Karpas-422 (cell line): ENCODE measurements at regions not wholly inside any gene's neighbourhood (a gene's known extent, or its start where the extent isn't known, plus 50 kb on each side); places are given as distances from the start of the nearest gene placed in this dataset.
"Not testable (repeated sequence)": the region's sequence is repeated elsewhere in the genome, so short reads cannot be mapped to it uniquely, and the experiment has no call there.

Experiments used
- DNase-seq: peaks from one replicate; pipeline ENCODE4 v3.0.0-alpha.2; 2015
- H2AFZ ChIP-seq: fragments of 200-600 bp; sonication (generic); 2 replicates; pipeline ENCODE4 v1.6.1; 2014; ENCODE audit warnings: antibody characterized with exemption, low read length, mixed read lengths
- H3K27ac ChIP-seq: fragments of 200-600 bp; sonication (generic); 2 replicates; pipeline ENCODE4 v1.5.1; 2014; ENCODE audit warnings: mild to moderate bottlenecking, low read length, moderate library complexity
- H3K27me3 ChIP-seq: fragments of 200-600 bp; sonication (generic); 2 replicates; pipeline ENCODE4 v1.6.1; 2014; ENCODE audit warnings: low read length, mixed read lengths
- H3K36me3 ChIP-seq: fragments of 200-600 bp; sonication (generic); 2 replicates; pipeline ENCODE4 v1.6.1; 2014; ENCODE audit warnings: low read length, mixed read lengths; ENCODE audit not compliant: insufficient read depth
- H3K4me1 ChIP-seq: fragments of 200-600 bp; sonication (generic); 2 replicates; pipeline ENCODE4 v1.6.1; 2014; ENCODE audit warnings: mild to moderate bottlenecking, low read length, mixed read lengths
- H3K4me2 ChIP-seq: fragments of 200-600 bp; sonication (generic); 2 replicates; pipeline ENCODE4 v1.6.1; 2014; ENCODE audit warnings: low read length, low read depth, mild to moderate bottlenecking; ENCODE audit not compliant: poor library complexity, severe bottlenecking
- H3K4me3 ChIP-seq: fragments of 200-600 bp; sonication (generic); 2 replicates; pipeline ENCODE4 v1.5.1; 2014; ENCODE audit warnings: mild to moderate bottlenecking, antibody characterized with exemption, low read length, mixed read lengths
- H3K79me2 ChIP-seq: fragments of 200-600 bp; sonication (generic); 2 replicates; pipeline ENCODE4 v1.6.1; 2014; ENCODE audit warnings: mild to moderate bottlenecking, low read length, mixed read lengths
- H3K9ac ChIP-seq: fragments of 200-600 bp; sonication (generic); 2 replicates; pipeline ENCODE4 v1.6.0; 2014; ENCODE audit warnings: low read length
- H3K9me2 ChIP-seq: fragments of 200-600 bp; sonication (generic), shearing (Covaris generic); replicated peaks from 2 replicates; pipeline ENCODE4 v1.6.0; 2014; ENCODE audit warnings: mild to moderate bottlenecking, low read length, moderate library complexity; ENCODE audit not compliant: insufficient read depth
- H3K9me3 ChIP-seq: fragments of 300-700, 200-600 bp; sonication (generic); 2 replicates; pipeline ENCODE4 v1.6.1; 2014; ENCODE audit warnings: low read length, mixed read lengths
- H4K20me1 ChIP-seq: fragments of 200-600 bp; sonication (generic); 2 replicates; pipeline ENCODE4 v1.6.1; 2014; ENCODE audit warnings: mild to moderate bottlenecking, antibody characterized with exemption, low read length, low read depth; ENCODE audit not compliant: insufficient read depth

DNA sequence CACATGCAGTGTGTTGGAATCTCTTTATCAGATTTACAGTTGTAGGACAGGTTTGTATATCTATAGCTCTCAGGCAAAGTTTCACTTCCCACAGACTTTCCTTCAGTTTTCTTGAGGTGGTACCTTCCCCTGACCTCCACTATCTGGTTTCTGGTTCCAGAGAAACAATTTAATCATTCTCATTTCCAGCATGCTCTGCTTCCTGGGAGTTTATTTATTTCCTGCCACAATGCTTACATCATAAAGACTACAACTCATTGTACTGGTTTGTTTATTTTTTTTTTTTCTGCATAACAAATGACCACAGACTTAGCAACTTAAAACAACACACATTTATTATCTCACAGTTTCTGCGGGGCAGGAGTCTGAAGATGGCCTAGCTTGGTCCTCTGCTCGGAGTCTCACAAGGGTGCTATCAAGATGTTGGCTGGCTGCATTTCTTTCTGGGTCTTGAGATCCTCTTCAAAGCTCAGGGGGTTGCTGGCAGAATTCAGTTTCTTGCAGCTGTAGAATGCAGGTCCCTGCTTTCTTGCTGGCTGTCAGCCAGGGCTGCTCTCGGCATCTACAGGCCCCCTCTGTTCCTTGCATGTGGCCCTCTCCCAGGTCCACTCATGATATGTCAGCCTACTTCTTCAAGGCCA, 247.7 kb downstream of the ENC1 start:
- DNase-seq = no peak
- Histone ChIP-seq H3K4me3 (no peak overlapping the region), H3K79me2 (no peaks in the 10 kb centered on the region), H3K4me1 (no peaks in the 10 kb centered on the region), H3K36me3 (no peaks in the 10 kb centered on the region), H3K9me2 (no peaks in the 10 kb centered on the region), H3K9ac (no peak overlapping the region), H3K4me2 (no peak overlapping the region), H3K9me3 (no peaks in the 10 kb centered on the region), H3K27me3 (no peaks in the 10 kb centered on the region), H2AFZ (no peak overlapping the region), H3K27ac (no peak overlapping the region), H4K20me1 (no peaks in the 10 kb centered on the region)

DNA sequence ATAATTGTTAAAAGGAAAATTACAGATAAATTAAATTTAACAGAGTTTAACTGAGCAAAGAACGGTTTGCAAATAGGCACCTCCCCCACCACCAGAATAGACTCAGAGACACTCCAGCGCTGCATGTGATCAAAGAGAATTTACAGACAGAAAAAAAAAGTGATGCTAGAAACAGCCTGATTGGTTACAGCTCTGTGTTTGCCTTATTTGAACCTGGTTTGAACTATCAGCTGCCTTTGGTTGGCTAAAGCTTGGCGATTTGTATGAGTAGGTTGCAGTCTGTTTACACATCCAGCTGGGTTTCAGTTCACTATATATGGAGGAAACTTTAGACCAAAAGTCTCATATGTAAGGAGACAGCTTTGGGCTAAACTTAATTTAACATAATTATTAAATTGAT, 249.1 kb downstream of the ENC1 start:
- H3K4me1 ChIP-seq = no peaks in the 10 kb centered on the region
- H3K36me3 ChIP-seq = no peaks in the 10 kb centered on the region
- no peaks in the 10 kb centered on the region for H3K9me3 ChIP-seq
- no peak overlapping the region for H3K9ac ChIP-seq
- H4K20me1 ChIP-seq = no peaks in the 10 kb centered on the region
- no peak overlapping the region for H3K27ac ChIP-seq
- H3K9me2 ChIP-seq = no peaks in the 10 kb centered on the region
- DNase-seq = no peak
- no peaks in the 10 kb centered on the region for H3K27me3 ChIP-seq
- H2AFZ ChIP-seq = no peak overlapping the region
- H3K4me2 ChIP-seq = no peak overlapping the region
- no peak overlapping the region for H3K4me3 ChIP-seq
- no peaks in the 10 kb centered on the region for H3K79me2 ChIP-seq

DNA sequence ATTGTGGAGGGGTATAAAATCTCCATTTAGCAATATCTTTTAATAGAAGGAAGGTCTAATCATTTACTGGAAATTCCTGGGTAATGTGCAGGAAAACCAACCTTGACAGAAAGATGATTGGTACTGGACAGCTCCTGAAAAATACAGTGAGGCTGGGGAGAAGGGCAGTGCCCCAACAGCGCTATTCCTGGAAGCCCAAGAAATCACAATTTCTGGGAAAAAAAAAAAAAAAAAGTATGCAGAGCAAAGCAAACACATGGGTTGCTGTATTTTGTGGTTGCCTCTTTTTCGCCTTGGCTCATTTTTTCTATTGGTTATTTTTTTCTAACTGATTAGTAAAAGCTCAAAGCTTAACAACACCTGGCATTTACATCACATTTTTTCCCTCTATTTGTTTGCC, 249.7 kb downstream of the ENC1 start:
- Histone ChIP-seq H3K4me3 (no peak overlapping the region), H2AFZ (no peak overlapping the region)

DNA sequence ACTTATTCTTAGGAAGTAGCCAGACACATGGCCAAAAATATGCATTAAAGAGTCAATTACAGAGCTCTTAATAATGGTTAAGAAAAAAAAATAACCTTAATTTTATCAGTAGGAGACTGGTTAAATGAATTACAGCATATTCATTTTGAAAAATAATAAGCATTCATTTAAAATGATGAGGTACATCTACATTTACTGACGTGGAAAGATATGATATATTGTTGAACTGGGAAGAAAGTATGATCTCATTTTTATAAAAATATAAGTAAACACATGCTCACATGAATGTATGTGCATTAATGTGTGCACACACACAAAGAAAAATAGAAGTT, 250.3 kb downstream of the ENC1 start:
- no peaks in the 10 kb centered on the region for H3K36me3 ChIP-seq
- no peaks in the 10 kb centered on the region for H4K20me1 ChIP-seq
- H3K9me2 ChIP-seq = no peaks in the 10 kb centered on the region
- no peaks in the 10 kb centered on the region for H3K27me3 ChIP-seq
- no peak overlapping the region for H3K9ac ChIP-seq
- no peak overlapping the region for H2AFZ ChIP-seq
- H3K9me3 ChIP-seq = no peaks in the 10 kb centered on the region
- DNase-seq = no peak
- no peak overlapping the region for H3K4me3 ChIP-seq
- H3K4me2 ChIP-seq = no peak overlapping the region
- no peaks in the 10 kb centered on the region for H3K79me2 ChIP-seq
- no peak overlapping the region for H3K27ac ChIP-seq
- no peaks in the 10 kb centered on the region for H3K4me1 ChIP-seq

More for the DNA sequence above, 249.7 kb downstream of the ENC1 start:
- no peaks in the 10 kb centered on the region for H3K4me1 ChIP-seq
- no peaks in the 10 kb centered on the region for H3K36me3 ChIP-seq
- H3K4me2 ChIP-seq = no peak overlapping the region
- H3K9ac ChIP-seq = no peak overlapping the region
- no peaks in the 10 kb centered on the region for H3K79me2 ChIP-seq
- no peaks in the 10 kb centered on the region for H3K9me3 ChIP-seq
- H3K27ac ChIP-seq = no peak overlapping the region
- H3K27me3 ChIP-seq = no peaks in the 10 kb centered on the region
- H3K9me2 ChIP-seq = no peaks in the 10 kb centered on the region
- H4K20me1 ChIP-seq = no peaks in the 10 kb centered on the region
- DNase-seq = no peak

DNA sequence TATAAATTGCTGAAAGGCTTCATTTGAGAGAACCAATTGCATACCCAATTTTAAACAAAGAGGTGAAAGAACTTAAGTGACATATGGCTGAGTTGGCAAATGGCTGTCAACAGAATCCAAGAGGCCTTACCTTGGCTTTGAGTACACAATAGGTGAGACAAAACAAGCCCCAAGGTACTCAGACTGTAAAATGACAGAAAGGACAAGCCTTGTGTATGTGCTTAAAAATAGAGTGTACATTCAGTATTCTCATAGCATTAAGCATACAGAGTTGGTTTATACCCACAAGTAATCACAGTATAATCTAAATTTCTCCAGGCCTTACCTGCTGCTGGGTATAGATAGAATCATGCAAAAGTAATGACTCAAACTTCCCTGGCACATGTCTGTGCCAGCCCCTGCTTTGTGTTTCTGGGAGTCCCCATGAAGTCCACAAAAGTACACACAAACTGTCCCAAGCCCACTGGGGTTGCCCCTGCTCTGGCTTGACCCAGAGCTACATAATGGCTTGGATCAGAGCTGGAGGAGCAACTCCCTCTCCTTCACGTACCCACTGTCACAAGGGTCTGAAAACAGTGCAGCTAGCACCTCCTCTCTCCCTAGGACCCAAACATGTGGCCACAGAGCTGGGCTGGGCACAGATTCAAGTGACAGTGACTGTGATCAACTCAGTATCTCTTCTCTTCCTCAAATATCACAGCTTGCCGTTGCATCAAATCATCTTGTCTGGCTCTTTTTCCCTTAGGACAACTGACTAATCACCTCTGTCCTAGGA, 250.8 kb downstream of the ENC1 start:
- H3K36me3 ChIP-seq = no peaks in the 10 kb centered on the region
- no peak overlapping the region for H3K9ac ChIP-seq
- no peak for DNase-seq
- H3K9me3 ChIP-seq = no peaks in the 10 kb centered on the region
- no peaks in the 10 kb centered on the region for H4K20me1 ChIP-seq
- H2AFZ ChIP-seq = no peak overlapping the region
- no peak overlapping the region for H3K27ac ChIP-seq
- no peak overlapping the region for H3K4me2 ChIP-seq
- H3K79me2 ChIP-seq = no peaks in the 10 kb centered on the region
- H3K4me3 ChIP-seq = no peak overlapping the region
- no peaks in the 10 kb centered on the region for H3K9me2 ChIP-seq
- H3K27me3 ChIP-seq = no peaks in the 10 kb centered on the region
- H3K4me1 ChIP-seq = no peaks in the 10 kb centered on the region

DNA sequence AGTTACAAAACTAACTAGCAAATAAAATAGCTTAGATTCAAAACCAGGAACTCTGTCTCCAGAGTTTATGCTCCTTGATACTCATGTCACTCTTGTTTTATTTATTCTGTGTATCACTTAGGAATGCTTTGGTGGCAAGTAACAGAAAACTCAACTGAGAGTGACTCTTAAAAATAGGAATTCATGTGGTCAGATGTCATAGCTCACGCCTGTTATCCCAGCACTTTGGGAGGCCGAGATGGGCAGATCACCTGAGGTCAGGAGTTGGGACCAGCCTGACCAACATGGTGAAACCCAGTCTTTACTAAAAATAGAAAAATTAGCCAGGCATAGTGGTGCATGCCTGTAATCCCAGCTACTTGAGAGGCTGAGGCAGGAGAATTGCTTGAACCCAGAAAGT, 252.1 kb downstream of the ENC1 start:
- H3K27ac ChIP-seq, H3K4me2 ChIP-seq, H3K36me3 ChIP-seq, H3K9ac ChIP-seq, H3K27me3 ChIP-seq, H2AFZ ChIP-seq, H3K4me3 ChIP-seq, DNase-seq, H3K79me2 ChIP-seq, H3K9me3 ChIP-seq, H3K9me2 ChIP-seq, H4K20me1 ChIP-seq, H3K4me1 ChIP-seq: not testable (repeated sequence)

DNA sequence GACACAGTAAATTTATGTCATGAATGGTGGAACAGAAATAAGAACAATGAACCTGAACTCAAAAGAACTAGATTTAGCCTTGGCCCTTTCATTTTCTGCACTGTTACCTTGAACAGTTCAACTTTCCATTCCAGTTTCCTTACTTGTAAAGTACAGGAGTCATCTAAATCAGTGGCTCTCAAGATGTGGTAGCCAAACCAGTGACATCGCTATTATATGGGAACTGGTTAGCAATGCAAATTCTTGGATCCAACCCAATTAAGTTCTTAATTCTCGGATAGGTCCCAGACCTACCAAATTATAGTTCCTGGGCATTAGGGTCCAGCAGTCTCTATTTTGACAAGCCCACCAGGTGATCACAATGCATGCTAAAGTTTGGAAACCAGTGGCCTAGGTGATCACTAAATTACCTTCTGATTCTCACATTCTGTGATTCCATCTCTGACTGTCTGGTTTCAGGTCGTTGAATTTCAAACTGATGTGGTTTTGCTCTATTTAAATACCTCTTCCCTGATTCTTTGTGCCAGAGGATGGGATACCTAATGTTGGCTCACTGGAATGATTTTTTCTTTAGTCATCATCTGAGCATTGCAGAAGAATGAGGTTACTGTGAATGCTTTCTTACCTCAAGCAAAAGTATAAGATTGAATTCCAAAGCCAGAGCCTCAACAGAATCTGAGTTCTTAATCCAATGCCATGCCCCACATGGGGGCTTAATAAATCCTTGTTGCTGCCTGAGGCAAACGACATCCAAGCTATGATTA, 253.8 kb downstream of the ENC1 start:
- Histone ChIP-seq H2AFZ (no peak overlapping the region), H3K4me1 (no peaks in the 10 kb centered on the region), H3K36me3 (no peaks in the 10 kb centered on the region), H3K9me3 (no peaks in the 10 kb centered on the region), H3K27me3 (no peaks in the 10 kb centered on the region), H4K20me1 (no peaks in the 10 kb centered on the region), H3K4me3 (no peak overlapping the region), H3K4me2 (no peak overlapping the region), H3K9me2 (no peaks in the 10 kb centered on the region), H3K9ac (no peak overlapping the region), H3K79me2 (no peaks in the 10 kb centered on the region), H3K27ac (no peak overlapping the region)
- DNase-seq = no peak

DNA sequence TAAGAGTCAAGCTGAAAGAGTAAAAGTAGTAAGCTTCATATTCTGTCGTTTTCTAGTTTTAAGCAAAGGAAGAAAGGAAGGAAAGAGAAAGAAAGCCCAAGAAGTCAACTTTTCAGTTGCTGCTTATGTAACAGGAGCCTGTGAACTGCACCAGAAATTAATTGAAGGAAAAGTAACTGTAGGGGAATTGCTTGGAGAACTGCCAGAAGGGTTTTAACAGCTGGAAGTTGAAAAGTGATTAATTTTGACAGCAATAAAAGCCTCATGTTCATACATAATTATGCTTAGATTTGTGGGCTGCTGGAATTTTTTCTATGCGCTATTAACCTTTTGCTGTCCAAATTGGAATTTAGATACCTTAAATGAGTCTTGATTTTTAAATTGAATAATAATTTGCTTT, 255.7 kb downstream of the ENC1 start:
- no peaks in the 10 kb centered on the region for H3K9me2 ChIP-seq
- H3K27me3 ChIP-seq = no peaks in the 10 kb centered on the region
- no peak for DNase-seq
- H3K27ac ChIP-seq = no peak overlapping the region
- H3K9me3 ChIP-seq = no peaks in the 10 kb centered on the region
- H3K4me1 ChIP-seq = no peaks in the 10 kb centered on the region
- no peaks in the 10 kb centered on the region for H4K20me1 ChIP-seq
- no peaks in the 10 kb centered on the region for H3K79me2 ChIP-seq
- no peak overlapping the region for H3K9ac ChIP-seq
- no peak overlapping the region for H3K4me2 ChIP-seq
- no peak overlapping the region for H3K4me3 ChIP-seq
- H2AFZ ChIP-seq = no peak overlapping the region
- H3K36me3 ChIP-seq = no peaks in the 10 kb centered on the region
